H9 (cell line): ENCODE measurements at regions not wholly inside any gene's neighbourhood (a gene's known extent, or its start where the extent isn't known, plus 50 kb on each side); places are given as distances from the start of the nearest gene placed in this dataset.

Source experiments
- DNase-seq: peaks from one replicate; pipeline ENCODE4 v3.0.0-alpha.2; 2017
- H2AFZ ChIP-seq: one replicate; pipeline ENCODE4 v1.6.1; 2013; ENCODE audit warnings: mild to moderate bottlenecking, low read length, control low read depth, moderate library complexity
- H2AK5ac ChIP-seq: 2 replicates; pipeline ENCODE4 v1.6.1; 2013; ENCODE audit warnings: low read length, control low read depth, mixed read lengths; ENCODE audit not compliant: insufficient read length
- H2BK120ac ChIP-seq: one replicate; pipeline ENCODE4 v1.6.1; 2013; ENCODE audit warnings: low read depth, mild to moderate bottlenecking, low read length, control low read depth, inconsistent platforms; ENCODE audit not compliant: poor library complexity, severe bottlenecking
- H2BK12ac ChIP-seq: 2 replicates; pipeline ENCODE4 v1.6.1; 2013; ENCODE audit warnings: low read length, control low read depth, mixed read lengths, low read depth; ENCODE audit not compliant: insufficient read length
- H2BK15ac ChIP-seq: 2 replicates; pipeline ENCODE4 v1.6.1; 2013; ENCODE audit warnings: low read depth, low read length, control low read depth
- H2BK20ac ChIP-seq: one replicate; pipeline ENCODE4 v1.6.1; 2013; ENCODE audit warnings: low read depth, mild to moderate bottlenecking, low read length, control low read depth, inconsistent platforms; ENCODE audit not compliant: poor library complexity, severe bottlenecking
- H2BK5ac ChIP-seq: 2 replicates; pipeline ENCODE4 v1.6.1; 2013; ENCODE audit warnings: low read length, control low read depth, mixed read lengths; ENCODE audit not compliant: insufficient read length
- H3K14ac ChIP-seq: 2 replicates; pipeline ENCODE4 v1.6.1; 2013; ENCODE audit warnings: low read length, control low read depth; ENCODE audit not compliant: insufficient read depth
- H3K18ac ChIP-seq: 2 replicates; pipeline ENCODE4 v1.6.1; 2013; ENCODE audit warnings: low read depth, mild to moderate bottlenecking, mixed read lengths, low read length, control low read depth; ENCODE audit not compliant: insufficient read length
- H3K23ac ChIP-seq: 2 replicates; pipeline ENCODE4 v1.6.1; 2013; ENCODE audit warnings: low read length, control low read depth, mixed read lengths, low read depth; ENCODE audit not compliant: insufficient read length
- H3K23me2 ChIP-seq: 2 replicates; pipeline ENCODE4 v1.6.1; 2013; ENCODE audit warnings: low read depth, mild to moderate bottlenecking, mixed read lengths, low read length, control low read depth; ENCODE audit not compliant: insufficient read length, poor library complexity, severe bottlenecking
- H3K27ac ChIP-seq: 2 replicates; pipeline ENCODE4 v1.5.1; 2013; ENCODE audit warnings: low read length, control low read depth, mixed read lengths, low read depth; ENCODE audit not compliant: insufficient read length
- H3K27me3 ChIP-seq: 2 replicates; pipeline ENCODE4 v1.6.1; 2013; ENCODE audit warnings: low read length, control low read depth, inconsistent platforms; ENCODE audit not compliant: insufficient read depth
- H3K4ac ChIP-seq: 2 replicates; pipeline ENCODE4 v1.6.1; 2013; ENCODE audit warnings: low read depth, mild to moderate bottlenecking, control low read depth, inconsistent platforms, low read length, moderate library complexity
- H3K4me1 ChIP-seq: 2 replicates; pipeline ENCODE4 v1.6.1; 2013; ENCODE audit warnings: low read length, control low read depth, inconsistent platforms; ENCODE audit not compliant: insufficient read depth
- H3K4me2 ChIP-seq: 2 replicates; pipeline ENCODE4 v1.6.1; 2013; ENCODE audit warnings: low read length, control low read depth, mixed read lengths; ENCODE audit not compliant: insufficient read length, insufficient read depth
- H3K56ac ChIP-seq: 2 replicates; pipeline ENCODE4 v1.6.1; 2013; ENCODE audit warnings: low read depth, mild to moderate bottlenecking, mixed read lengths, low read length, control low read depth; ENCODE audit not compliant: insufficient read length
- H3K79me1 ChIP-seq: 2 replicates; pipeline ENCODE4 v1.6.1; 2013; ENCODE audit warnings: low read depth, mild to moderate bottlenecking, moderate library complexity, low read length, control low read depth, inconsistent platforms; ENCODE audit not compliant: insufficient read depth, poor library complexity, severe bottlenecking
- H3K79me2 ChIP-seq: 2 replicates; pipeline ENCODE4 v1.6.1; 2013; ENCODE audit warnings: low read length, control low read depth, inconsistent platforms; ENCODE audit not compliant: insufficient read depth
- H3K9ac ChIP-seq: 2 replicates; pipeline ENCODE4 v1.6.1; 2013; ENCODE audit warnings: low read length, control low read depth, mixed read lengths; ENCODE audit not compliant: insufficient read length; ENCODE audit errors: extremely low read depth
- H3K9me3 ChIP-seq: one replicate; pipeline ENCODE4 v1.6.1; 2013; ENCODE audit warnings: low read depth, low read length, inconsistent platforms; ENCODE audit not compliant: control insufficient read depth
- H3T11ph ChIP-seq: one replicate; pipeline ENCODE4 v1.6.1; 2013; ENCODE audit warnings: mild to moderate bottlenecking, low read length, control low read depth, inconsistent platforms
- H4K20me1 ChIP-seq: one replicate; pipeline ENCODE4 v1.6.1; 2013; ENCODE audit not compliant: control insufficient read depth, insufficient read length, insufficient read depth
- H4K5ac ChIP-seq: 2 replicates; pipeline ENCODE4 v1.6.1; 2013; ENCODE audit warnings: low read depth, mild to moderate bottlenecking, mixed read lengths, low read length, control low read depth; ENCODE audit not compliant: insufficient read length
- H4K8ac ChIP-seq: replicated peaks from 2 replicates; pipeline ENCODE4 v1.6.1; 2013; ENCODE audit warnings: low read length, control low read depth, mixed read lengths, low read depth; ENCODE audit not compliant: insufficient read length
- H4K91ac ChIP-seq: 2 replicates; pipeline ENCODE4 v1.6.1; 2013; ENCODE audit warnings: low read depth, mild to moderate bottlenecking, moderate library complexity, mixed read lengths, low read length, control low read depth; ENCODE audit not compliant: insufficient read length
- H3K27ac Mint-ChIP-seq, 3 experiments: 2 replicates in 2 of 3; 3 replicates in 1 of 3; pipeline ENCODE4 v1.8.0; 2020 to 2021; ENCODE audit warnings: mixed read lengths in 3 of 3, mild to moderate bottlenecking in 1 of 3, moderate library complexity in 1 of 3
- H3K27me3 Mint-ChIP-seq: 2 replicates; pipeline ENCODE4 v1.8.0; 2021; ENCODE audit warnings: low read depth, mild to moderate bottlenecking, moderate library complexity, mixed read lengths
- H3K36me3 Mint-ChIP-seq, 3 experiments: 2 replicates in 2 of 3; 3 replicates in 1 of 3; pipeline ENCODE4 v1.8.0; 2020 to 2021; ENCODE audit warnings: low read depth in 3 of 3, mixed read lengths in 3 of 3; ENCODE audit not compliant: insufficient read depth in 1 of 3
- H3K4me1 Mint-ChIP-seq, 2 experiments: 2 replicates each; pipeline ENCODE4 v1.8.0; 2020; ENCODE audit warnings: mixed read lengths in 2 of 2
- H3K4me3 Mint-ChIP-seq, 2 experiments: 2 replicates in 1 of 2; 3 replicates in 1 of 2; pipeline ENCODE4 v1.8.0; 2020 to 2021; ENCODE audit warnings: mild to moderate bottlenecking in 2 of 2, mixed read lengths in 2 of 2, moderate library complexity in 1 of 2
- H3K9me3 Mint-ChIP-seq, 2 experiments: 2 replicates in 1 of 2; 3 replicates in 1 of 2; pipeline ENCODE4 v1.8.0; 2020; ENCODE audit warnings: mild to moderate bottlenecking in 2 of 2, mixed read lengths in 2 of 2, moderate library complexity in 1 of 2
- WGBS: extraction: QIAGEN DNeasy Blood & Tissue Kit; methylation state at CpG from one replicate; pipeline ENCODE4 v1.1.7; 2013; ENCODE audit warnings: missing lambda C conversion rate, low lambda C conversion rate, mixed read lengths; ENCODE audit not compliant: insufficient read length; ENCODE audit errors: extremely low coverage; 5-methylcytosine and 5-hydroxymethylcytosine counted together
- TF ChIP-seq, protein P1 (sequence below): fragments of 200-600 bp; sonication (generic); conservative IDR thresholded peaks from 3 replicates; pipeline ENCODE4 v1.8.0; 2021; ENCODE audit warnings: antibody characterized with exemption, mild to moderate bottlenecking

DNA sequence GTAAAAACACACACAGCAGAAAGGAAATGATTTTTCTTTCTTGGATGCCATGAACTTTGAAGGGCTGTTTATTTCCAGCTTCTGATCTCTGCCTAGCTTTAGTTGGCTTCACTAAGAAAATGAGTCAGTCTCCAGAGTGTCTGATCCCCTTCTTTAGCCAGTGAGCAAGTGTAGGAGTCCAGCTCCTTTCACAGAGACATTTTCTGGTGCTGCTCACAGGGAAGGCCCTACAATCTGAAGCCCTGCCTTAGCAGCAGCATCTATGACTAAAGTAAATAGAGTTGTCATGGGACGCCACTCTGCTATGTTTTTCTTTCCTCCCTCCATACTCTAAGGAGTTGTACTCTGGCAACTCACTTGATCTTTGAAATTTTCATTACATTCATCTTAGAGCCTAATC, 103.5 kb downstream of the RPAP3 start:
- Histone ChIP-seq H3K23me2 (no peaks in the 10 kb centered on the region), H3K18ac (no peak overlapping the region), H4K91ac (no peak overlapping the region), H4K5ac (no peak overlapping the region), H3K27ac (no peak overlapping the region), H2BK20ac (no peak overlapping the region), H3T11ph (no peak overlapping the region), H2BK12ac (no peak overlapping the region), H3K4ac (no peak overlapping the region), H3K23ac (no peak overlapping the region), H3K9me3 (peaks cover 6% of the 10 kb centered on the region), H3K14ac (no peak overlapping the region), H3K56ac (no peak overlapping the region), H3K4me2 (no peak overlapping the region), H2BK120ac (no peak overlapping the region), H2AK5ac (no peak overlapping the region), H3K27me3 (no peaks in the 10 kb centered on the region), H2BK15ac (no peak overlapping the region), H4K20me1 (no peaks in the 10 kb centered on the region), H2AFZ (no peak overlapping the region), H3K79me2 (no peaks in the 10 kb centered on the region), H3K9ac (no peak overlapping the region), H3K4me1 (no peaks in the 10 kb centered on the region), H2BK5ac (no peak overlapping the region), H4K8ac (no peak overlapping the region), H3K79me1 (no peaks in the 10 kb centered on the region)
- Mint-ChIP-seq H3K36me3 (peaks cover 13 to 25% (median 23%) of the 10 kb centered on the region in 3 experiments), H3K27me3 (peaks cover 5% of the 10 kb centered on the region), H3K4me1 (peaks cover 0 to 6% of the 10 kb centered on the region in 2 experiments; a peak in 1 of 4 replicates), H3K4me3 (no peak overlapping the region), H3K27ac (no peak overlapping the region), H3K9me3 (peaks cover 25 to 29% of the 10 kb centered on the region in 2 experiments; a peak in 4 of 5 replicates)
- TF ChIP-seq, protein P1, sequence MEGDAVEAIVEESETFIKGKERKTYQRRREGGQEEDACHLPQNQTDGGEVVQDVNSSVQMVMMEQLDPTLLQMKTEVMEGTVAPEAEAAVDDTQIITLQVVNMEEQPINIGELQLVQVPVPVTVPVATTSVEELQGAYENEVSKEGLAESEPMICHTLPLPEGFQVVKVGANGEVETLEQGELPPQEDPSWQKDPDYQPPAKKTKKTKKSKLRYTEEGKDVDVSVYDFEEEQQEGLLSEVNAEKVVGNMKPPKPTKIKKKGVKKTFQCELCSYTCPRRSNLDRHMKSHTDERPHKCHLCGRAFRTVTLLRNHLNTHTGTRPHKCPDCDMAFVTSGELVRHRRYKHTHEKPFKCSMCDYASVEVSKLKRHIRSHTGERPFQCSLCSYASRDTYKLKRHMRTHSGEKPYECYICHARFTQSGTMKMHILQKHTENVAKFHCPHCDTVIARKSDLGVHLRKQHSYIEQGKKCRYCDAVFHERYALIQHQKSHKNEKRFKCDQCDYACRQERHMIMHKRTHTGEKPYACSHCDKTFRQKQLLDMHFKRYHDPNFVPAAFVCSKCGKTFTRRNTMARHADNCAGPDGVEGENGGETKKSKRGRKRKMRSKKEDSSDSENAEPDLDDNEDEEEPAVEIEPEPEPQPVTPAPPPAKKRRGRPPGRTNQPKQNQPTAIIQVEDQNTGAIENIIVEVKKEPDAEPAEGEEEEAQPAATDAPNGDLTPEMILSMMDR, result no peak
- DNase-seq, result no peak
- WGBS, result no CpG with 5 or more reads among the region's 1 CpG
